ENCODE measurements at regions not wholly inside any gene's neighbourhood (a gene's known extent, or its start where the extent isn't known, plus 50 kb on each side); places are given as distances from the start of the nearest gene placed in this dataset.

DNA sequence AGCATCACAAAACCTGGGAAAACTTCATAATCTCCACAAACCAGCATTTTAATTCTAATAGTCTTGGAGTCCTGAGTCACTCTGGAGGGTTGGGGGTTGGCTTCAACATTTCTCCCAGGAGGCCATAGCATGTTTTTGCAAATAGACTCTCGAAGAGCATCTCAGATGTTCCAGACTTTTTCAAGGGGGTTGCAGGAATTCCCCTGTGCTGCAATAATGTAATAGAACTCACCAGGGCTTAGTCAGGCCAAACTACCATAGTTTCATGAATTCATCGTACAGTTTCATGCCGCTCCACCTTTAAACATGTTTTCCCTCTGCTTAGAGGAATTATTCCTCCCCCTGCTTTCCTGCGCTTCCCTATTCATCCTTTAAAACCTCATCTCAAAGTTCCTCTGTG lies 499.5 kb upstream of the KLF4 start:
- no peaks in the 10 kb centered on the region for H3K9me2 ChIP-seq (replicated peaks; ENCODE audit: low read depth, low read length)
- no peak overlapping the region for H3K4me2 ChIP-seq (ENCODE audit: low read depth, low read length, poor library complexity, severe bottlenecking)
- H3K27me3 ChIP-seq (ENCODE audit: insufficient read depth, low read length, poor library complexity, severe bottlenecking) = no peaks in the 10 kb centered on the region
- no peaks in the 10 kb centered on the region for H3F3A ChIP-seq (ENCODE audit: low read depth)
- H2AFZ ChIP-seq (ENCODE audit: low read length) = no peak overlapping the region
- H3K4me1 ChIP-seq (ENCODE audit: insufficient read depth, low read length, poor library complexity, severe bottlenecking) = no peaks in the 10 kb centered on the region
- no peaks in the 10 kb centered on the region for H3K79me2 ChIP-seq (ENCODE audit: insufficient read depth, low read length)
- no peaks in the 10 kb centered on the region for H3K36me3 ChIP-seq (ENCODE audit: insufficient read depth, low read length)
- no peak for TF ChIP-seq EZH2phosphoT487 (IDR thresholded peaks at IDR 0.05; ENCODE audit: borderline replicate concordance)
- TF ChIP-seq, protein P1, sequence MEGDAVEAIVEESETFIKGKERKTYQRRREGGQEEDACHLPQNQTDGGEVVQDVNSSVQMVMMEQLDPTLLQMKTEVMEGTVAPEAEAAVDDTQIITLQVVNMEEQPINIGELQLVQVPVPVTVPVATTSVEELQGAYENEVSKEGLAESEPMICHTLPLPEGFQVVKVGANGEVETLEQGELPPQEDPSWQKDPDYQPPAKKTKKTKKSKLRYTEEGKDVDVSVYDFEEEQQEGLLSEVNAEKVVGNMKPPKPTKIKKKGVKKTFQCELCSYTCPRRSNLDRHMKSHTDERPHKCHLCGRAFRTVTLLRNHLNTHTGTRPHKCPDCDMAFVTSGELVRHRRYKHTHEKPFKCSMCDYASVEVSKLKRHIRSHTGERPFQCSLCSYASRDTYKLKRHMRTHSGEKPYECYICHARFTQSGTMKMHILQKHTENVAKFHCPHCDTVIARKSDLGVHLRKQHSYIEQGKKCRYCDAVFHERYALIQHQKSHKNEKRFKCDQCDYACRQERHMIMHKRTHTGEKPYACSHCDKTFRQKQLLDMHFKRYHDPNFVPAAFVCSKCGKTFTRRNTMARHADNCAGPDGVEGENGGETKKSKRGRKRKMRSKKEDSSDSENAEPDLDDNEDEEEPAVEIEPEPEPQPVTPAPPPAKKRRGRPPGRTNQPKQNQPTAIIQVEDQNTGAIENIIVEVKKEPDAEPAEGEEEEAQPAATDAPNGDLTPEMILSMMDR (conservative IDR thresholded peaks at IDR 0.05; ENCODE audit: low read length) = no peak
- H3K4me3 ChIP-seq (ENCODE audit: low read length, poor library complexity, severe bottlenecking) = no peak overlapping the region
- H3K9ac ChIP-seq (ENCODE audit: low read depth, low read length, poor library complexity, severe bottlenecking) = no peak overlapping the region
- no peaks in the 10 kb centered on the region for H4K20me1 ChIP-seq (ENCODE audit: insufficient read depth, low read length, poor library complexity, severe bottlenecking)
- 0 out of 2 replicates have a peak, but pooled peaks cover 3% of the 10 kb centered on the region for H3K9me3 ChIP-seq (ENCODE audit: insufficient read depth, low read depth, low read length)

DNA sequence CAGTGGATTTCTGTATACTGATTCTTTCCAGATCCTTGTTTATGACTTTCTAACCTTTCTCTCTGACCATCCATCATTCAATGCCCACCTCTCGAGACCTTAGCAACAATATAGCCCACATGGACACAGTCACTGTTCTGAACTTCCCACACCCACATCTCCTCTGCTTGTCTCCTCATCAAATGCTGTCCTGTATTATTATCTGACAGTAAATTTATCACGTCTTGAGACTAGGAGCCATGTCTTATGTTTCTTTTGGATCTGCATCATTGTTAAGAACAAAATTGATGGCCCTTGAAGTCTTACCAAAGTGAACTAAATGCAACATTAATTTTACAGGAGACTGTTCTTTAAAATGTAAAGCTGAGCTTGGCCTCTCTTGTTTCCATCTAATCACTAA lies 495.4 kb upstream of the KLF4 start:
- no peaks in the 10 kb centered on the region for H3K4me1 ChIP-seq (ENCODE audit: insufficient read depth, low read length, poor library complexity, severe bottlenecking)
- H3K36me3 ChIP-seq (ENCODE audit: insufficient read depth, low read length) = no peaks in the 10 kb centered on the region
- no peak overlapping the region for H2AFZ ChIP-seq (ENCODE audit: low read length)
- no peaks in the 10 kb centered on the region for H3K79me2 ChIP-seq (ENCODE audit: insufficient read depth, low read length)
- H3F3A ChIP-seq (ENCODE audit: low read depth) = no peaks in the 10 kb centered on the region
- H3K27me3 ChIP-seq (ENCODE audit: insufficient read depth, low read length, poor library complexity, severe bottlenecking) = no peaks in the 10 kb centered on the region
- TF ChIP-seq, protein P1 (conservative IDR thresholded peaks at IDR 0.05; ENCODE audit: low read length) = no peak
- TF ChIP-seq EZH2phosphoT487 (IDR thresholded peaks at IDR 0.05; ENCODE audit: borderline replicate concordance) = no peak
- no peak overlapping the region for H3K4me2 ChIP-seq (ENCODE audit: low read depth, low read length, poor library complexity, severe bottlenecking)
- no peaks in the 10 kb centered on the region for H3K9me2 ChIP-seq (replicated peaks; ENCODE audit: low read depth, low read length)
- no peak overlapping the region for H3K4me3 ChIP-seq (ENCODE audit: low read length, poor library complexity, severe bottlenecking)
- no peaks in the 10 kb centered on the region for H4K20me1 ChIP-seq (ENCODE audit: insufficient read depth, low read length, poor library complexity, severe bottlenecking)
- no peak overlapping the region for H3K9ac ChIP-seq (ENCODE audit: low read depth, low read length, poor library complexity, severe bottlenecking)
- 0 out of 2 replicates have a peak, but pooled peaks cover 3% of the 10 kb centered on the region for H3K9me3 ChIP-seq (ENCODE audit: insufficient read depth, low read depth, low read length)

DNA sequence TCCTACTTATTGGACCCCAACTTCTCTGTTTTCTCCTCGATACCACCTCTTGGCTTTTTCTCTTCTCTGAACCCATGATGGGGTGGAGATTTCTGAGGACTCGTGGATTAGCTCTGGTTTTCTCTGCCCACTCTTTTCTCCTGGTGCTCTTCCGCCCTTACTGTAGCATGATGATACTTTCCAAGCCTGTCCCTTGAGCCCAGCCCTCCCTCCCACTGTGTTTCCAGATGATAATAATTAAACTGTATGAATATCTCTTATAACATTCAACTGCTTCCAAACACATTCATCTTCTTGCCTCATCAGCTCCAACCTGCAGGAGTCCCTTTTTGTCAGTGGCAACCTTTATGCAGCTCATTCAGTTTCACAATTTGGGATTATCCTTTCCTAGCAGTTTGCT lies 494.2 kb upstream of the KLF4 start:
- no peaks in the 10 kb centered on the region for H4K20me1 ChIP-seq (ENCODE audit: insufficient read depth, low read length, poor library complexity, severe bottlenecking)
- TF ChIP-seq, protein P1 (conservative IDR thresholded peaks at IDR 0.05; ENCODE audit: low read length) = no peak
- TF ChIP-seq EZH2phosphoT487 (IDR thresholded peaks at IDR 0.05; ENCODE audit: borderline replicate concordance) = no peak

More for the DNA sequence above, 494.2 kb upstream of the KLF4 start:
- Histone ChIP-seq H3K79me2 (ENCODE audit: insufficient read depth, low read length) (no peaks in the 10 kb centered on the region), H3K9ac (ENCODE audit: low read depth, low read length, poor library complexity, severe bottlenecking) (no peak overlapping the region), H3K36me3 (ENCODE audit: insufficient read depth, low read length) (no peaks in the 10 kb centered on the region), H3K9me3 (ENCODE audit: insufficient read depth, low read depth, low read length) (0 out of 2 replicates have a peak, but pooled peaks cover 3% of the 10 kb centered on the region), H3K9me2 (replicated peaks; ENCODE audit: low read depth, low read length) (no peaks in the 10 kb centered on the region), H3F3A (ENCODE audit: low read depth) (no peaks in the 10 kb centered on the region), H2AFZ (ENCODE audit: low read length) (no peak overlapping the region), H3K4me1 (ENCODE audit: insufficient read depth, low read length, poor library complexity, severe bottlenecking) (no peaks in the 10 kb centered on the region), H3K4me3 (ENCODE audit: low read length, poor library complexity, severe bottlenecking) (no peak overlapping the region), H3K27me3 (ENCODE audit: insufficient read depth, low read length, poor library complexity, severe bottlenecking) (no peaks in the 10 kb centered on the region), H3K4me2 (ENCODE audit: low read depth, low read length, poor library complexity, severe bottlenecking) (no peak overlapping the region)

Data from Loucy (cell line).